Smooth muscle cell (in vitro differentiated cells): ENCODE measurements at regions not wholly inside any gene's neighbourhood (a gene's known extent, or its start where the extent isn't known, plus 50 kb on each side); places are given as distances from the start of the nearest gene placed in this dataset.

Experiments used
- DNase-seq: peaks from one replicate; lab custom pipeline; 2025; ENCODE audit not compliant: unreplicated experiment; lab: John Stamatoyannopoulos, UW
- H2AFZ ChIP-seq: fragments of 200-600 bp; sonication (generic); 2 replicates; pipeline ENCODE4 v1.6.0; 2016; ENCODE audit warnings: antibody characterized with exemption, low read depth, mild to moderate bottlenecking
- H3F3A ChIP-seq: fragments of 200-600 bp; sonication (generic); 2 replicates; pipeline ENCODE4 v1.6.0; 2017; ENCODE audit warnings: antibody characterized with exemption, low read depth
- H3K27ac ChIP-seq: fragments of 200-600 bp; sonication (generic); 2 replicates; pipeline ENCODE4 v1.5.1; 2016; ENCODE audit warnings: low read depth, mild to moderate bottlenecking
- H3K27me3 ChIP-seq: fragments of 200-600 bp; sonication (generic); 2 replicates; pipeline ENCODE4 v1.6.1; 2016; ENCODE audit warnings: low read depth, mild to moderate bottlenecking
- H3K36me3 ChIP-seq: fragments of 200-600 bp; sonication (generic); 2 replicates; pipeline ENCODE4 v1.5.1; 2016; ENCODE audit warnings: low read depth
- H3K4me1 ChIP-seq: fragments of 200-600 bp; sonication (generic); 2 replicates; pipeline ENCODE4 v1.5.1; 2016; ENCODE audit warnings: low read depth
- H3K4me2 ChIP-seq: fragments of 200-600 bp; sonication (generic); 2 replicates; pipeline ENCODE4 v1.6.0; 2016; ENCODE audit warnings: mild to moderate bottlenecking
- H3K4me3 ChIP-seq: fragments of 200-600 bp; sonication (generic); 2 replicates; pipeline ENCODE4 v1.5.1; 2016; ENCODE audit warnings: mild to moderate bottlenecking
- H3K79me2 ChIP-seq: fragments of 200-600 bp; sonication (generic); 2 replicates; pipeline ENCODE4 v1.6.0; 2016; ENCODE audit warnings: low read depth, mild to moderate bottlenecking
- H3K9ac ChIP-seq: fragments of 200-600 bp; sonication (generic); 2 replicates; pipeline ENCODE4 v1.6.0; 2016; ENCODE audit warnings: low read depth
- H3K9me3 ChIP-seq: fragments of 200-600 bp; sonication (generic); replicated peaks from 2 replicates; pipeline ENCODE4 v1.5.1; 2016; ENCODE audit warnings: low read depth
- H4K20me1 ChIP-seq: fragments of 200-600 bp; sonication (generic); 2 replicates; pipeline ENCODE4 v1.6.0; 2016; ENCODE audit warnings: low read depth
- WGBS: methylation state at CpG from one replicate; pipeline ENCODE4 v1.1.7; 2016; ENCODE audit warnings: low lambda C conversion rate; 5-methylcytosine and 5-hydroxymethylcytosine counted together
- TF ChIP-seq, protein P1 (sequence below): fragments of 200-600 bp; sonication (generic); IDR thresholded peaks from 2 replicates; pipeline ENCODE4 v1.5.1; 2017; ENCODE audit warnings: borderline replicate concordance, mild to moderate bottlenecking, antibody characterized with exemption; ENCODE audit not compliant: insufficient read depth, poor library complexity, severe bottlenecking

DNA sequence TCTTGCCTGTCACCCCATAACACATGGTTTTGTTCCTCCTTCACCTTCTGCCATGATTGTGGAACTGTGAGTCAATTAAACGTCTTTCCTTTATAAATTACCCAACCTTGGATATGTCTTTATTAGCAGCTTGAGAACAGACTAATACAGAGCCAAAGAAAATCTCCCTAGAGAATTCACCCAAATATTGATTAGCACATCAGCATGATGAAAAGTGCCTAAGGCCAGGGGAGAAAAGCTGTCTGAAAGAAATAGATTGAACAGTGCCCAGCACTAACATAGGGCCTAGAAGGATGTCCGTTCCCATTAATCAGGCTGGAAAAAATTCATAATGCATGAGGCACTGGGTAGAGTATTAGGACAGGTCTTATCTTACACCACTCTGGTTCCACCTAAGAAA is 111.9 kb upstream of the CALN1 start:
- no peaks in the 10 kb centered on the region for H3K27me3 ChIP-seq
- no peak overlapping the region for H3K9ac ChIP-seq
- H3K4me1 ChIP-seq: no peaks in the 10 kb centered on the region

DNA sequence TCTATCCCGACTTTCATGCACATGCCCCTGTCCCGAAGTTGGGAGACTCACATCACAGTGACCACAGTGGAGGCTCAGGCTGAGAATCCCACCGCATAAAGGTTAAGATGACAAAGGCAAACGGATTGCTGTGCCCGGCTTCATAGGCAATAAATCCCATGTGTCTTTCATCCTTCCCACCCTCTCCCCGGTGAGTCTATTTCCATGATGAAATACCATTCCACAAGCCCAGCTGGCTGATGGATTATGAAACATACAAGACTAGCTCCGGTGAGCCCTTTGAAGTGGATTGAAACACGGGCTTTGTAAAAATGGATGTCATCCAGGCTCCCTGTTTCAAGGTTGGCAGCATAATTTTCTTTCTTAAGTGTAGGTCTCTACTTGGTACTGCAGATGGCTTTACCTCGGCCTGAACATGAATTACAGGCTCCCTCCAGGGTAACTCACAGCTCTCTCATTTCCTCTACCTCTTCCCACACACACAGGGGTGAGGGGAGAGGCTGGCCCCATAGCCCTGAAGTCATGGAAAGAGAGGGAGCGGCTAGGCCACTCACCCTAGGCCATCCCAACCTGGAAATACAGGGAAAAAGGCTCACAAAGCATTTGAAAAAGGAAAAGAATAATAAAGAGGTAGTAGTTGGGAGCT is 92.0 kb upstream of the CALN1 start:
- Histone ChIP-seq H3K9me3 (no peaks in the 10 kb centered on the region), H3K4me1 (no peaks in the 10 kb centered on the region), H3K79me2 (no peaks in the 10 kb centered on the region), H3F3A (no peaks in the 10 kb centered on the region), H3K36me3 (no peaks in the 10 kb centered on the region), H2AFZ (no peak overlapping the region), H3K4me2 (no peak overlapping the region), H3K27ac (no peak overlapping the region), H3K4me3 (no peak overlapping the region), H4K20me1 (no peaks in the 10 kb centered on the region), H3K9ac (no peak overlapping the region), H3K27me3 (no peaks in the 10 kb centered on the region)
- TF ChIP-seq, protein P1, sequence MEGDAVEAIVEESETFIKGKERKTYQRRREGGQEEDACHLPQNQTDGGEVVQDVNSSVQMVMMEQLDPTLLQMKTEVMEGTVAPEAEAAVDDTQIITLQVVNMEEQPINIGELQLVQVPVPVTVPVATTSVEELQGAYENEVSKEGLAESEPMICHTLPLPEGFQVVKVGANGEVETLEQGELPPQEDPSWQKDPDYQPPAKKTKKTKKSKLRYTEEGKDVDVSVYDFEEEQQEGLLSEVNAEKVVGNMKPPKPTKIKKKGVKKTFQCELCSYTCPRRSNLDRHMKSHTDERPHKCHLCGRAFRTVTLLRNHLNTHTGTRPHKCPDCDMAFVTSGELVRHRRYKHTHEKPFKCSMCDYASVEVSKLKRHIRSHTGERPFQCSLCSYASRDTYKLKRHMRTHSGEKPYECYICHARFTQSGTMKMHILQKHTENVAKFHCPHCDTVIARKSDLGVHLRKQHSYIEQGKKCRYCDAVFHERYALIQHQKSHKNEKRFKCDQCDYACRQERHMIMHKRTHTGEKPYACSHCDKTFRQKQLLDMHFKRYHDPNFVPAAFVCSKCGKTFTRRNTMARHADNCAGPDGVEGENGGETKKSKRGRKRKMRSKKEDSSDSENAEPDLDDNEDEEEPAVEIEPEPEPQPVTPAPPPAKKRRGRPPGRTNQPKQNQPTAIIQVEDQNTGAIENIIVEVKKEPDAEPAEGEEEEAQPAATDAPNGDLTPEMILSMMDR: no peak
- 60% methylated on average over 10 of the region's 10 CpGs for WGBS
- no peak for DNase-seq

More for the DNA sequence above, 111.9 kb upstream of the CALN1 start:
- Histone ChIP-seq H4K20me1 (no peaks in the 10 kb centered on the region), H3F3A (no peaks in the 10 kb centered on the region), H3K36me3 (no peaks in the 10 kb centered on the region), H2AFZ (no peak overlapping the region), H3K27ac (no peak overlapping the region), H3K79me2 (no peaks in the 10 kb centered on the region), H3K9me3 (no peaks in the 10 kb centered on the region), H3K4me2 (no peak overlapping the region), H3K4me3 (no peak overlapping the region)
- TF ChIP-seq, protein P1: no peak
- 85% methylated on average over 2 of the region's 2 CpGs for WGBS
- DNase-seq: no peak

DNA sequence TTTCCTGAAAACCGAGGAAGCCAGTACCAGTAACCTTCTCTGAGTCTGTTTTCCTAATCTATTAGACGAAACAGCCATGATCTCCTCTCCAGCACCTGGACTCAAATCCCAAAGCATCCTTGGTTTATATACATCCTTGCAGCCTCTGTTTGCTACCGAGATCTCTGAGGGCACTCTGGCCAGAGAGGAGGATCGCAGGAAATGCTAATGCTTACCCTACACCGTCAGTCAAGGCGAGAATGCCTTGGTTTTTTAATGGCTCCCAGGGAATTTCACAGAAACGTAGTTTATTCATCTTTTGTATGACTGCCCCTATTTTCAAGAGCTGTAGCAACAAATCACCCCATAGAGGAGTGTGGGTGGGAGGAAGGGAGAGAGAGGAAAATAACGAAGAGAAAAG is 91.5 kb upstream of the CALN1 start:
- Histone ChIP-seq H3K4me2 (no peak overlapping the region), H3K27me3 (no peaks in the 10 kb centered on the region), H3K36me3 (no peaks in the 10 kb centered on the region), H3K9ac (no peak overlapping the region), H3K27ac (no peak overlapping the region), H3K4me1 (no peaks in the 10 kb centered on the region), H3K4me3 (no peak overlapping the region), H3F3A (no peaks in the 10 kb centered on the region), H3K79me2 (no peaks in the 10 kb centered on the region), H4K20me1 (no peaks in the 10 kb centered on the region), H3K9me3 (no peaks in the 10 kb centered on the region), H2AFZ (no peak overlapping the region)
- WGBS: 72% methylated on average over 8 of the region's 8 CpGs
- TF ChIP-seq, protein P1: no peak
- no peak for DNase-seq

GRCh38 chr7:72494807-72495206 is 82.7 kb upstream of the CALN1 start:
- H3K36me3 ChIP-seq: no peaks in the 10 kb centered on the region
- H3K4me2 ChIP-seq: no peak overlapping the region
- H3K4me3 ChIP-seq: no peak overlapping the region
- H3K4me1 ChIP-seq: no peaks in the 10 kb centered on the region
- 100% methylated on average over 2 of the region's 2 CpGs for WGBS
- TF ChIP-seq, protein P1: no peak
- H4K20me1 ChIP-seq: no peaks in the 10 kb centered on the region
- no peaks in the 10 kb centered on the region for H3K9me3 ChIP-seq
- H3K79me2 ChIP-seq: no peaks in the 10 kb centered on the region
- H3K27me3 ChIP-seq: peaks cover 18% of the 10 kb centered on the region
- no peak overlapping the region for H3K9ac ChIP-seq
- H3K27ac ChIP-seq: no peak overlapping the region
- no peaks in the 10 kb centered on the region for H3F3A ChIP-seq
- no peak for DNase-seq
- H2AFZ ChIP-seq: no peak overlapping the region
